B cell (primary cell): ENCODE measurements at regions not wholly inside any gene's neighbourhood (a gene's known extent, or its start where the extent isn't known, plus 50 kb on each side); places are given as distances from the start of the nearest gene placed in this dataset.

Experiments used
- ATAC-seq: fragments of 200-7000 bp; cut with Tn5 transposase; one replicate; pipeline ENCODE4 v1.10.0; 2021; ENCODE audit warnings: low read depth, mild to moderate bottlenecking, moderate number of reproducible peaks, moderate library complexity
- CTCF ChIA-PET: fragments of 350-600 bp; sonication (Branson Sonifier 250); formaldehyde crosslinking; loops from one replicate; lab custom pipeline; 2021; ENCODE audit warnings: antibody characterized with exemption, inconsistent platforms; lab: Charles Lee
- POLR2A ChIA-PET: fragments of 350-600 bp; sonication (Branson Sonifier 250); formaldehyde crosslinking; loops from one replicate; lab custom pipeline; 2021; ENCODE audit warnings: antibody characterized with exemption; lab: Charles Lee
- DNase-seq: peaks from one replicate; pipeline ENCODE4 v3.0.0; 2013
- H2AFZ ChIP-seq: 2 replicates; pipeline ENCODE4 v1.6.1; 2012; ENCODE audit warnings: mild to moderate bottlenecking, low read depth, low read length; ENCODE audit not compliant: insufficient read depth, poor library complexity, severe bottlenecking
- H3K27ac ChIP-seq, 2 donors: 1 replicate in 1 of 2; 2 replicates in 1 of 2; pipeline ENCODE4 v1.5.1; 2012 to 2013; ENCODE audit warnings: low read length in 2 of 2, mild to moderate bottlenecking in 2 of 2, moderate library complexity in 1 of 2
- H3K27me3 ChIP-seq, 4 experiments: fragments of 200-600 bp in 1 of 4; sonication (generic) in 1 of 4; replicated peaks in 1 of 4; 1 replicate in 2 of 4; 2 replicates in 2 of 4; pipeline versions ENCODE4 v1.6.1 to v1.7.0; 2013 to 2016; ENCODE audit warnings: low read length in 3 of 4, mild to moderate bottlenecking in 2 of 4, mixed read lengths in 1 of 4, moderate library complexity in 1 of 4; ENCODE audit not compliant: insufficient read depth in 4 of 4, control insufficient read depth in 3 of 4; ENCODE audit errors: control extremely low read depth in 1 of 4
- H3K36me3 ChIP-seq, 2 experiments: replicated peaks in 1 of 2; 1 replicate in 1 of 2; 2 replicates in 1 of 2; pipeline versions ENCODE4 v1.6.1 to v1.7.1; 2013; ENCODE audit warnings: low read length in 1 of 2; ENCODE audit not compliant: insufficient read depth in 2 of 2, control insufficient read depth in 1 of 2; ENCODE audit errors: control extremely low read depth in 1 of 2, extremely low read depth in 1 of 2
- H3K4me1 ChIP-seq, 2 donors: fragments of 200-600 bp in 1 of 2; sonication (generic) in 1 of 2; 1 replicate in 1 of 2; 2 replicates in 1 of 2; pipeline versions ENCODE4 v1.5.1 to v1.6.1; 2013 to 2017; ENCODE audit warnings: low read length in 2 of 2; ENCODE audit not compliant: control insufficient read depth in 2 of 2, insufficient read depth in 2 of 2
- H3K4me2 ChIP-seq: replicated peaks from 2 replicates; pipeline ENCODE3; 2012; ENCODE audit warnings: mild to moderate bottlenecking, low read depth, low read length; ENCODE audit not compliant: poor library complexity, severe bottlenecking
- H3K4me3 ChIP-seq, 5 experiments: fragments of 200-600 bp in 1 of 5; sonication (generic) in 1 of 5; 1 replicate in 3 of 5; 2 replicates in 2 of 5; pipeline versions ENCODE4 v1.5.1 to v1.7.0; 2011 to 2016; ENCODE audit warnings: low read length in 4 of 5, mild to moderate bottlenecking in 4 of 5, low read depth in 2 of 5, control low read depth in 1 of 5, moderate library complexity in 1 of 5; ENCODE audit not compliant: insufficient read depth in 1 of 5; ENCODE audit errors: control extremely low read depth in 1 of 5, extremely low read depth in 1 of 5
- H3K79me2 ChIP-seq: fragments of 200-600 bp; sonication (generic); one replicate; pipeline ENCODE4 v1.6.0; 2016; ENCODE audit warnings: low read length; ENCODE audit not compliant: control insufficient read depth, insufficient read depth
- H3K9ac ChIP-seq: fragments of 200-600 bp; sonication (generic); 2 replicates; pipeline ENCODE4 v1.6.1; 2017; ENCODE audit warnings: mild to moderate bottlenecking, low read length, moderate library complexity
- H3K9me3 ChIP-seq, 3 donors: one replicate each; pipeline versions ENCODE4 v1.6.1 to v1.7.1; 2013; ENCODE audit warnings: low read length in 2 of 3; ENCODE audit not compliant: control insufficient read depth in 2 of 3, insufficient read depth in 1 of 3; ENCODE audit errors: control extremely low read depth in 1 of 3
- H4K20me1 ChIP-seq: 2 replicates; pipeline ENCODE4 v1.6.0; 2012; ENCODE audit warnings: mild to moderate bottlenecking, low read length; ENCODE audit not compliant: insufficient read depth, control insufficient read depth, poor library complexity, severe bottlenecking
- H3K27ac Mint-ChIP-seq: one replicate; pipeline ENCODE4 v1.8.0; 2021; ENCODE audit warnings: mixed read lengths
- H3K27me3 Mint-ChIP-seq: one replicate; pipeline ENCODE4 v1.8.0; 2021; ENCODE audit warnings: mixed read lengths
- H3K4me1 Mint-ChIP-seq: one replicate; pipeline ENCODE4 v1.8.0; 2021; ENCODE audit warnings: mixed read lengths
- H3K4me3 Mint-ChIP-seq: one replicate; pipeline ENCODE4 v1.8.0; 2021; ENCODE audit warnings: mixed read lengths
- H3K9me3 Mint-ChIP-seq: one replicate; pipeline ENCODE4 v1.8.0; 2022; ENCODE audit warnings: mixed read lengths; ENCODE audit not compliant: insufficient read depth
- EZH2 ChIP-seq: IDR thresholded peaks from 2 replicates; pipeline ENCODE4 v1.6.1; 2012; ENCODE audit warnings: borderline replicate concordance, low read depth, mild to moderate bottlenecking, moderate library complexity, low read length; ENCODE audit not compliant: insufficient read depth, poor library complexity, severe bottlenecking
- WGBS: methylation state at CpG from one replicate; pipeline ENCODE4 v1.1.5; 2013; ENCODE audit warnings: missing lambda C conversion rate; ENCODE audit not compliant: insufficient coverage; 5-methylcytosine and 5-hydroxymethylcytosine counted together
- intact Hi-C: fragments of 100-400 bp; cut with micrococcal nuclease; formaldehyde crosslinking; loops from one replicate; pipeline ENCODE4 v1.10.0; 2022
- TF ChIP-seq, protein P1 (sequence below): fragments of 200-600 bp; IDR thresholded peaks from one replicate; pipeline ENCODE4 v1.8.0; 2022; ENCODE audit warnings: antibody characterized with exemption, mild to moderate bottlenecking

DNA sequence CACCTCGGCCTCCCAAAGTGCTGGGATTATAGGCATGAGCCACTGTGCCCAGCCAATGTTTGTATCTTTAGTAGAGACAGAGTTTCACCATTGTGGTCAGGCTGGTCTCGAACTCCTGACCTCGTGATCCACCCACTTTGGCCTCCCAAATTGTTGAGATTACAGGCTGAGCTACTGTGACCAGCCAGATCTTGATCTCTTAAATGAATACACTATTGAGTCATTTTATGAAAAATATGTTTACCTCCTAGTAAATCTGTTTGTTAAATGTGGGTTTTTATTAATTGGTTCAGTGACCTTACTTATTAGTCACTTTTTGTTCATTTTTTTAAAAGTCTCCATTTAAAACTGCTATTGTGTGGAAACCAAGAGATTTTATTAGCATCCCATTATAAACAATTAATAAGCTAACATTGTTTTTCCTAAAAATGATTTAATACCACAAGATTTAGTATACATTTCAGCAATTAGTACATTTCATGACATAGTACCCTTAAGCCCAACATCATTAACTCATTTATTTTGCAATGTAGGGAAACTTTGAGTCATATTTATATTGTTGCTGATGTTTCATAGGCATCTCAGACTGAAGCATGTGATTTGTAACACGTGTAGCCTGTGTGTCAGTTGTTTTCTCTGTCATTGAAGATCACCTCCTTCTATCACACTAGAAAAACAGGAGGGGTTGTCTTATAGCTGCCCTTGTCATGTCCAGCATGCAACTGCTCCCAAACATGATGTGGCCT, 261.2 kb downstream of the TAF11L14 start:
- Mint-ChIP-seq H3K4me1 (no peaks in the 10 kb centered on the region), H3K27me3 (no peaks in the 10 kb centered on the region), H3K4me3 (no peak overlapping the region), H3K27ac (no peak overlapping the region), H3K9me3 (no peaks in the 10 kb centered on the region)
- intact Hi-C loops, result no loop called here
- Histone ChIP-seq H3K9ac (no peak overlapping the region), H3K36me3 (no peaks in the 10 kb centered on the region), H3K27me3 (no peaks in the 10 kb centered on the region), H3K79me2 (no peaks in the 10 kb centered on the region), H3K4me2 (no peak overlapping the region), H3K27ac (no peak overlapping the region), H3K4me3 (no peak overlapping the region), H3K9me3 (no peaks in the 10 kb centered on the region), H4K20me1 (no peaks in the 10 kb centered on the region), H2AFZ (no peak overlapping the region), H3K4me1 (no peaks in the 10 kb centered on the region)
- DNase-seq (no peak), ATAC-seq (no peak)
- CTCF ChIA-PET, result interaction anchor here (0.6 kb wide), 1 partner anchor 49 kb away, joined by 3 read pairs; no protein-coding TSS in a partner anchor
- 77% methylated on average over 3 of the region's 4 CpGs for WGBS
- POLR2A ChIA-PET, result no interaction called here
- TF ChIP-seq, protein P1, sequence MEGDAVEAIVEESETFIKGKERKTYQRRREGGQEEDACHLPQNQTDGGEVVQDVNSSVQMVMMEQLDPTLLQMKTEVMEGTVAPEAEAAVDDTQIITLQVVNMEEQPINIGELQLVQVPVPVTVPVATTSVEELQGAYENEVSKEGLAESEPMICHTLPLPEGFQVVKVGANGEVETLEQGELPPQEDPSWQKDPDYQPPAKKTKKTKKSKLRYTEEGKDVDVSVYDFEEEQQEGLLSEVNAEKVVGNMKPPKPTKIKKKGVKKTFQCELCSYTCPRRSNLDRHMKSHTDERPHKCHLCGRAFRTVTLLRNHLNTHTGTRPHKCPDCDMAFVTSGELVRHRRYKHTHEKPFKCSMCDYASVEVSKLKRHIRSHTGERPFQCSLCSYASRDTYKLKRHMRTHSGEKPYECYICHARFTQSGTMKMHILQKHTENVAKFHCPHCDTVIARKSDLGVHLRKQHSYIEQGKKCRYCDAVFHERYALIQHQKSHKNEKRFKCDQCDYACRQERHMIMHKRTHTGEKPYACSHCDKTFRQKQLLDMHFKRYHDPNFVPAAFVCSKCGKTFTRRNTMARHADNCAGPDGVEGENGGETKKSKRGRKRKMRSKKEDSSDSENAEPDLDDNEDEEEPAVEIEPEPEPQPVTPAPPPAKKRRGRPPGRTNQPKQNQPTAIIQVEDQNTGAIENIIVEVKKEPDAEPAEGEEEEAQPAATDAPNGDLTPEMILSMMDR, result no peak
- no peak for TF ChIP-seq EZH2

DNA sequence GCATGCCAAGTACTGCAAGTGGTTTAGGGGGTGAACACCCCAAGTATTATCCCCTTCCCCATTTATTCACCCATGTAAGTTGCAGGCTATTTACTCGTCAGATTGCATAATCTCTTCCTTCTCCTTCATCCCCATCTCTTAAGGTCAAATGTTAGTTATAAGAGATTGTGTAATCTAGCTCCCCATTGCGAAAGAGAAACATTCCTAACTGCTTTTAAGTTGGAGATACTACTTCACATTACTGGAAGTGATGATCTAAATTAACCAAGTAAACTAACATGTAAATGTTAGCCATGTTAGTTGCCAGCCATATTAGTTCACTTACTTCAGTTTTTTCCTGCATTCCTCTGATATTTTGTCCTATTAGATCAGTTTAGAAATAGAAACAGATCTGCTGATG, 262.3 kb downstream of the TAF11L14 start:
- H3K27me3 Mint-ChIP-seq, result no peaks in the 10 kb centered on the region
- Histone ChIP-seq H3K4me2 (no peak overlapping the region), H3K4me1 (no peaks in the 10 kb centered on the region), H3K79me2 (no peaks in the 10 kb centered on the region), H3K36me3 (no peaks in the 10 kb centered on the region), H3K27ac (no peak overlapping the region), H4K20me1 (no peaks in the 10 kb centered on the region), H3K9ac (no peak overlapping the region), H3K9me3 (no peaks in the 10 kb centered on the region), H3K27me3 (no peaks in the 10 kb centered on the region), H3K4me3 (no peak overlapping the region), H2AFZ (no peak overlapping the region)
- no peaks in the 10 kb centered on the region for H3K9me3 Mint-ChIP-seq
- no peak for TF ChIP-seq EZH2
- TF ChIP-seq, protein P1, result no peak
- no peak for ATAC-seq
- no peak overlapping the region for H3K4me3 Mint-ChIP-seq
- DNase-seq, result no peak
- POLR2A ChIA-PET, result no interaction called here
- H3K27ac Mint-ChIP-seq, result no peak overlapping the region
- no peaks in the 10 kb centered on the region for H3K4me1 Mint-ChIP-seq
- CTCF ChIA-PET, result no interaction called here
- WGBS, result no CpG with 5 or more reads among the region's 2 CpGs
- intact Hi-C loops, result no loop called here
